ENCODE measurements at regions not wholly inside any gene's neighbourhood (a gene's known extent, or its start where the extent isn't known, plus 50 kb on each side); places are given as distances from the start of the nearest gene placed in this dataset.
A peak's percentile ranks its signal among the peaks of the same experiment; 100 is the strongest.

DNA sequence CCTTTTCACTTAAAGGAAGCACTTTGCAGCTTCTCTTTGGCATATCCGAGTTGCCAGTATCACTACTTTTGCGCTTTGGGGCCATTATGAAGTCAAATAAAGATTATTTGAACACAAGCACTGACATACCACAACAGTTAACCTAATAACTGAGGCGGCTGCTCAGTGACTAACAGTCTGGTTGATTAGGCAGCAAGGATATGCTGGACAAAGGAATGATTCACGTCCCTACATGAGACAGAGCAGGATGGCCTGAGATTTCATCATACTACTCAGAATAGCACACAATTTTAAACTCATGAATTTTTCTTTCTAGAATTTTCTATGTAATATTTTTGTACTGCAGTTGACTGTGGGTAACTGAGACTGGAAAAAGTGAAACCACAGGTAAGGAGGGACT lies 56.9 kb upstream of the E2F7 start:
- DNase-seq (ENCODE audit: low read depth) = peak; percentile 96

DNA sequence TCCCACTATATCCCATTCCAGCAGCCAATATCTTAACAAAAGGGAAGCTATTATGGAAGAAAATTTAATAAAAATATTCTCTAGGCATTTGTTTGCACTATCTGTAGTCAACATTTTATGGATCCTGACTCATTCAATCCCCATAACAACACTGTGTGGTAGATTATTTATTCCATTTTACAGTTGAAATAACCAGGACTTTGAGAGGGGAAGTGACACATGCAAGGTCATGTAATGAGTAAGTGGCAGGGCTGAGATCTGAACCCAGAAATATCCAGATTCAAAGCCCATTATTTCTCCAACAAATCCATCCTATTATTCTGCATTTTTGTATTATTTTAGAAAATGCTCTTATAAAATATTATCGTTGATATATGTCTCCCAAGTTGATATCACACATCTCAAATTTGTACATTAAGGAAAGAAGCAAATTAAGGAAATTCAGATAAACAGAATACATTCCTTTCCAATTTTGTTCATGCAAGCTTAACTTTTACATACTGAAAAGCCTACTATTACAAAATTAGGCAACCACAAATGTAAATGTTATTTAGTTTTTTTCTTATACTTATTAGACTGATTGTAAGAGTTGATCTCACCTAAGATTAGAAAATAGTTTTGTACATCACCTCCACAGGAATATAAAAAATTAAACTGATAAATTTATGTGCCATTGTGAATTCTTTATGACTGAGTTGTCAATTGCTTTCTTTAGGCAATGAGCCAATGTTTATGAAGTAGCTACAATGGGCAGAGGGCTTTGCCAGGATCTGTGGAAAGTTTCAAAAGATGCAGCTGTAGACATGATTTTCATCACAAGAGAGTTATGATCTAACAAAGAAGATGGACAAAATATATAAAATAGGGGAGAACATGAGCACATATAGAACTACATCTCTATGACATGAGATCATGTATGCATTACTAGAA lies 55.1 kb upstream of the E2F7 start:
- no peak for DNase-seq (ENCODE audit: low read depth)

DNA sequence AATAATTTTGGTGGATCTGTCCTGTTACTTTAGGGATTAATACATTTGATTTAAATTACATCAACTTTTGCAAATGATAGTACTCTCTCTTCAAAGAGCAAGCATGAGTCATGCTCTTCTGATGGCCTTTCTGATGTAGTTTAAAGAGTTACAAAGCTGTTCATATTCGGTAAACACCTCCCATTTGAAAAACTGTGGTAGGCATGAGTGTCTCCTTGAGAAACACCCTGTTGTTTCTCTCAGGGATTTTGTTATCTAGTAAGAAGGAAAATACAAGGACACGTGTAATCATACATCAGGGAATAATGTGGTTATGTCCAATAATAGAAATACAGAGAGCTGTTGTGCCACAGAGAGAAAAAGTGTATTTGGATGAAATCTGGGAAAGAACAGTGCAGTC lies 53.3 kb upstream of the E2F7 start:
- no peak for DNase-seq (ENCODE audit: low read depth)

DNA sequence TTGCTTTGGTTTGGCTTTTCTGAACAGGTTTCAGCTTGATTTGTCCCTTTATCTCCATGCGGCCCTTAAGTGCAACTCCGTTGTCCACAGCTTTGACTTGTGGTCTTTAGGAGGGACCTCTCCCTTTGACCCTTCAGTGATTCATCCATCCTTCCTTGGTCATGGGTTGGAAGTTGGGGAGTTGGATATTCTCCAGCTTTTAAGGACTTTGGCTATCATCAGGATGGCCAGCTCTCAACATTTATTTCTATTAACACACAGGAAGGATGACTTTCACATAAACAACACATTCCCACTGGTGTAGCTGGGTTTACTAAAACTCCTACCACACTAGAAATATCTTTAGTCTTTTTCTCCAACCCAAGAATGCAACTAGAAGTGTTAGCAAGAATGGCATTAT lies 50.9 kb upstream of the E2F7 start:
- DNase-seq (ENCODE audit: low read depth) = no peak

DNA sequence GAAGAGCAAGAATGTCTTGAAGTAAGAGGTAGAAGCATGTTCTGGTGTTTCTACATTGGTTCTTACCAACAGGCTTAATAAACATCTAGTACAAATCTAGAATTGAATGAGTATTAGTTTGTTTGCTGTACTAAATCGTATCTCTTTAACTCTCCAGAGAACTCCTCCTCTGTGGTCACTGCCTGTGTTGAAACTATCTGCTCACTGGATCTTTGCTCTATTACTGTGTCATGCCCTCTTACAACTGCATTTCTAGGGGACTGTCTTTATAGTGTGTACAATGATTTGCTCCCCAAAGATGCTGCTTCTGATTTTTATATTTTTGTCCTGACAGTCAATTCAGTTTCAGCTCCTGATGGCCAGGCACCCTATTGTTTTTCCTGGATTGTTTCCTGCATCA lies 50.1 kb upstream of the E2F7 start:
- DNase-seq (ENCODE audit: low read depth) = no peak

All from non-pigmented ciliary epithelial cell (primary cell).